Thymus (tissue), 11 donors: ENCODE measurements at regions not wholly inside any gene's neighbourhood (a gene's known extent, or its start where the extent isn't known, plus 50 kb on each side); places are given as distances from the start of the nearest gene placed in this dataset.

Experiments
- DNase-seq, 9 donors: peaks; one replicate each; pipeline ENCODE4 v3.0.0-alpha.2; 2013; ENCODE audit warnings: low spot score in 9 of 9, low read depth in 6 of 9, missing footprints in 1 of 9
- H3K27ac ChIP-seq, 2 donors: one replicate each; pipeline ENCODE4 v1.5.1; 2013; ENCODE audit warnings: control low read depth in 1 of 2, low read depth in 1 of 2, low read length in 1 of 2, mild to moderate bottlenecking in 1 of 2, moderate library complexity in 1 of 2
- H3K27me3 ChIP-seq, 2 donors: one replicate each; pipeline ENCODE4 v1.5.1; 2013; ENCODE audit warnings: low read length in 1 of 2; ENCODE audit not compliant: control insufficient read depth in 2 of 2, insufficient read depth in 1 of 2
- H3K36me3 ChIP-seq, 2 donors: one replicate each; pipeline ENCODE4 v1.5.1; 2013; ENCODE audit warnings: low read length in 1 of 2, mild to moderate bottlenecking in 1 of 2, moderate library complexity in 1 of 2; ENCODE audit not compliant: control insufficient read depth in 2 of 2, insufficient read depth in 2 of 2
- H3K4me1 ChIP-seq, 2 donors: one replicate each; pipeline ENCODE4 v1.5.1; 2013; ENCODE audit warnings: low read length in 2 of 2; ENCODE audit not compliant: control insufficient read depth in 2 of 2, insufficient read depth in 2 of 2
- H3K4me3 ChIP-seq, 2 donors: one replicate each; pipeline ENCODE4 v1.5.1; 2013; ENCODE audit warnings: low read length in 2 of 2, control low read depth in 1 of 2, mild to moderate bottlenecking in 1 of 2
- H3K9me3 ChIP-seq, 2 donors: one replicate each; pipeline ENCODE4 v1.5.1; 2013; ENCODE audit warnings: low read length in 1 of 2, mild to moderate bottlenecking in 1 of 2; ENCODE audit not compliant: control insufficient read depth in 2 of 2, insufficient read depth in 1 of 2
- WGBS: extraction: QIAGEN DNeasy Blood & Tissue Kit; methylation state at CpG from one replicate; pipeline ENCODE4 v1.1.7; 2013; 5-methylcytosine and 5-hydroxymethylcytosine counted together
- donor health status: healthy.

DNA sequence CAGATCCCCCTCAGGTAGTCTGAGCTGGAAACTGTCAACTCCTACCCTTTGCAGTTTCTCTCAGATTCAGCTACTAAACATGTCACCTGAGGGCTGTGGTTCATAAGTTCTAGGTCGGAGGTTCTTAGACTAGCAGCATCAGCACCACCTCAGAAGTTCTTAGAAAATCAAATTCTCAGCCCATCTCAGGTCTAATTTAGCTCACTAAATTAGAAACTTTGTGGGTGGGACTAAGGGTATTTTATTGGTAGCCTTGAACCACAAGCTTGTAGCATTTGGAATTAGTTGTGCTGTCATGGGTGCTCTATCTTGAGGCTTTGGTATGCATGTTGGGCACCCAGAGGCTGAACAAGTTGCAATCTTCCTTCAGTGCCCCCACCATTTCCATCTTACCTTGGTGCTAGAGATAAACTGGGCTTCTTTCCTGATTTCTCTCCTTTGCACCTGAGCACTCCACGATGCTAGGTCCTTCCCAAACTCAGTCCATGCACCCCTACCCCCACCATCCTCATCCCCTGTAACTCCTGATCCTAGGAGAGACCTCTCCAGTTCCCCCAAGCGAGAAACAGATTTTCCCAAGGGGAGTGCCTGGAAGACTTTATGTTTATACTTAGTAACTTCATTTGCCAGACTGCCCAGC, 54.2 kb downstream of the S1PR1 start:
- peaks cover 19 to 65% of the 10 kb centered on the region in 2 donors for H3K4me1 ChIP-seq

DNA sequence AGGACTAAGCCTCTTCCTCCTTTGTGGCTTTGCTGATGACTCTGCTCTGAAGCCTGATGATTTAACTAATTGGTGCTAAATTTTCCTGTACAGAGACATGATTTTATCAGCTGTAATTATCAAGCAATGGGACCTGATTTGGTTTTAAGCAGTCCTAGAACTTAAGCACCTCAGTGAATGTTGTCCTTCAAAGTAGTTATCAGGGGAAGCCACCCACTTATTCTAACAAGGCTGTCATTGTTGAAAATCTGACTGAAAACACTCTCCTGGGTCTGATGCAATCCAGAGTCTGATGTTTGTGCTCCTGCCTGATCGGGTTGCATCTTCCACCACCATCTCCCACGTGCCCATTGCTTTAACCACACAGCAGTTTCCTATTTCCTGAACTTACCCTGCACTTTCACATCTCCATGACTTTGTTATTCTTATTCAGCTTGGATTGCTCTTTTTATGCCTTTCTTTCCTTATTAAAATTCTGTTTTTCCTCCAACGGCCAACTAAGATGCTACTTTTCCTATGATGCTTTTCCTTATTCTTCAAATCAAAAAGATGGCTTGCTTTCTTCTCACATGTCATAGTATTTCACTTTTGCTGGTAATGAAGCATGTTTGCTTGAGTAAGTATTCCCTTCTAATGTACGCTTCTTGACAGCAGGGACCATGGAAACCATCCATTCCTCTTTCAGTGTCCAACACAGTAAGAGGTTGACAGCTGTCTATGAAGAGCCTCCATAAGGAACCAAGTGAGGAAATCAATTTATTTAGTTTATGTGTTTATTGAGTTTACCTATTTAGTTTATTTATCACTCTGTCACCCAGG, 55.0 kb downstream of the S1PR1 start:
- 28% methylated on average over 4 of the region's 4 CpGs for WGBS

More for the DNA sequence above, 54.2 kb downstream of the S1PR1 start:
- no peak overlapping the region for H3K4me3 ChIP-seq
- no peaks in the 10 kb centered on the region for H3K27me3 ChIP-seq
- peak overlapping the region in 1 of 2 donors; percentile 44 for H3K27ac ChIP-seq
- no peaks in the 10 kb centered on the region for H3K36me3 ChIP-seq
- WGBS = 60% methylated on average over 3 of the region's 3 CpGs
- no peaks in the 10 kb centered on the region for H3K9me3 ChIP-seq
- DNase-seq = peak in 1 of 9 donors; percentile 50

DNA sequence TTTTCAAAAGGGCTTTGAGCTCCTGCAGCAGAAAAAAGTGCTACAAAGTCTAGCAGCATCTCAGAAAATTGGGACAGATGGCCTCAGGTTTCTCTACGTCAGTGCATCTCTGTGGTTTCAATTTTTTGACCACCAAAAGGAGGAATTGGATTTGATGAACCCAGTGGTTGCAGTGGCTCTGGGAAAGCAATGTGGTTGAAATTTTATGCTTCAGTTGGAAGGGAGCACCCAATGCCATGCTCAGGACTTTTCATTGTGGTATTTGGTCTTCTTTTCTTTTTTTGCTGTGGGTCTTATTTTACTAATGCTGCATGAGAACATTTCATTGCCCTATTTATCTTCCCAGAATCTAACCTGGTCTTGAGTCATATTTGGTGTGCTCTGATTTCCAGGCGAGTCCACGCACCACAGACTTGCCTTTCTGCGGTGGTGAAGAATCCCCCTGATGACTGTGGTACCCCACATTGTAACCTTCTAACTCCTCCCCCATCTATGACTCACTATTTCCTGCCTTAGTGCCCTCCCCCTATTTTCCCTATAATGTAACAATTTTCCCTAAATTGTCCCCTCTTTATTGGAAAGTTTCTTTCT, 56.7 kb downstream of the S1PR1 start:
- WGBS = 24% methylated on average over 4 of the region's 4 CpGs
- Histone ChIP-seq H3K36me3 (no peaks in the 10 kb centered on the region), H3K9me3 (no peaks in the 10 kb centered on the region), H3K4me1 (peaks cover 19 to 57% of the 10 kb centered on the region in 2 donors), H3K27me3 (no peaks in the 10 kb centered on the region), H3K27ac (peak overlapping the region in 1 of 2 donors; percentile 7), H3K4me3 (no peak overlapping the region)
- DNase-seq = peak in 1 of 9 donors; percentile 29

More for the DNA sequence above, 55.0 kb downstream of the S1PR1 start:
- Histone ChIP-seq H3K27me3 (no peaks in the 10 kb centered on the region), H3K4me3 (no peak overlapping the region), H3K27ac (peak overlapping the region in 1 of 2 donors; percentile 44), H3K4me1 (peaks cover 19 to 65% of the 10 kb centered on the region in 2 donors), H3K36me3 (no peaks in the 10 kb centered on the region), H3K9me3 (no peaks in the 10 kb centered on the region)
- peak in 3 of 9 donors; percentile 36 to 74 (median 62) for DNase-seq

DNA sequence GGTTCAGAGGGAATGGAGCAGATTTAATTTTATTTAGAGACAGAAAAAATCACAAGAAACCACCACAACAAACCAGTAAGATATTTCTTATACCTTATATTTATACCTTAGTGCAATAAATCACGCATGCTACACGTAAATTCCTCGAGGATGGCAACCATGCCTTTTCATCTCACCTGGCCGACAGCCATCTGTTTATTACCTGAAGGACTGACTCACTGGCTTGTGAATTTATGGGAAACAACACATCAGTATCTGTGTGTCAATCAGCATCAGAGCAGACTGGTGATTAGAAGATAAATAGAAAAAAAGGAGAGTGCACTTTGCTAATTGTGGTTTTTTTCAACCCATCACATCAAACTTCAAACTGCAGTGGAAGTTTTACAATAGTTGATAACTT, 58.4 kb downstream of the S1PR1 start:
- H3K27ac ChIP-seq = no peak overlapping the region
- no peak for DNase-seq
- H3K36me3 ChIP-seq = no peaks in the 10 kb centered on the region
- peaks cover 19 to 47% of the 10 kb centered on the region in 2 donors for H3K4me1 ChIP-seq
- WGBS = 76% methylated on average over 4 of the region's 4 CpGs
- H3K27me3 ChIP-seq = no peaks in the 10 kb centered on the region
- H3K4me3 ChIP-seq = no peak overlapping the region
- H3K9me3 ChIP-seq = no peaks in the 10 kb centered on the region

DNA sequence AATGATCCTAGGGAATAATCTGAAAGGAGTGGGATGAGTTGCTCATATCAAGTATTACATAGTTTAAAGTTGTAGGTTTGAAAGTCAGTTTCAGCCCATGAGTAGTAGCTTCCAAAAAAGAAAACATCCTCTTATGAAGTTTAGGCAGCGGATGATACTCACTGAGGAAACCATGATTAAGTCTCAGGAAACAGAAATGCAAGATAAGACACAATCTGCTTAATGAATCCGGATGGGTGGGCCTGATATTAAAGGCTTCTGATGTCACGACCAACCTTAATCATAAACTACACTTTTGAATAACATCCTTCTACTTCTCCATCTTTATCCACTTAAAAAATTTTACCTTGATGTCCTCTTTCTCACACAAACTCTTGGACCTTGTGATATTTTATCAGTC, 61.8 kb downstream of the S1PR1 start:
- Histone ChIP-seq H3K4me1 (peaks cover 0 to 12% of the 10 kb centered on the region in 2 donors), H3K9me3 (no peaks in the 10 kb centered on the region), H3K27ac (no peak overlapping the region), H3K27me3 (no peaks in the 10 kb centered on the region), H3K4me3 (no peak overlapping the region), H3K36me3 (no peaks in the 10 kb centered on the region)
- DNase-seq = no peak
- 53% methylated on average over 3 of the region's 3 CpGs for WGBS

DNA sequence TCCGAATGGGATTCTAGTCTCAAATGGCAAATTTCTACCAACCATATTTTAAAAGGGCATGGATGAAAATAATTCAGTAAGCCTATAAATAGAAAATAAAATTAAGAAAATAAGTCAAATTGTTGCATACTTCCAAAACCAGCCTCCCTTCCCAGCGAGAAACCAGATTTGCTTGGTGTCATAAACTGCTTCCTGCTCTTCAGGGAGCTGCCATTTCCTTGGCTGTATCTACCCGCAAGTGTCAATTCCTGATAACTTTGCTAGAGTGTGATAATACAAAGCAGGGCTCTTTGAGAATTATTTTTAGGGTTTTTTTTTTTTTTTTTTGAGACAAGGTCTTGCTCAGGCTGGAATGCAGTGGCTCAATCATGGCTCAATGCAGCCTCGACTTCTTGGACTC, 62.3 kb downstream of the S1PR1 start:
- Histone ChIP-seq H3K4me1 (peaks cover 0 to 11% of the 10 kb centered on the region in 2 donors), H3K4me3 (no peak overlapping the region), H3K36me3 (no peaks in the 10 kb centered on the region), H3K27me3 (no peaks in the 10 kb centered on the region), H3K9me3 (no peaks in the 10 kb centered on the region), H3K27ac (no peak overlapping the region)
- WGBS = 98% methylated on average over 4 of the region's 4 CpGs
- DNase-seq = no peak

DNA sequence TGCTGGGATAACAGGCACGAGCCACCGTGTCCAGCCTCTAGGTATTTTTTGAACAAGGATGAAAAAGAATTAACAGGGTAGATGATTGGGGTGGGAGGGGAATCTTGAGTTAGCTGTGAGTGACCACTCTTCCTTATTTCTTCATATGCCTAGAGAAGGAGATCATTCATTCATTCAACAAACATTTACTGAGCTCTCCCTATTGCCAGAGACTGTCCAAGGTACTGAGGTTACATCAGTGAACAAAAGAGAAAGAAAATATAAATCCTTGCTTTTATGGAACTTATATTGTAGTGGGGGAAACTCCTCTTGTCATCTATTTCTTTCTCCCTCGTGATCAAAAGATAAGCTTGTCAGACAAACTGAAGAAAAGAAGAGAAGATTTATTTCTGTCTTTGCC, 62.9 kb downstream of the S1PR1 start:
- Histone ChIP-seq H3K4me3 (no peak overlapping the region), H3K4me1 (peaks cover 0 to 10% of the 10 kb centered on the region in 2 donors), H3K27me3 (no peaks in the 10 kb centered on the region), H3K27ac (no peak overlapping the region), H3K9me3 (no peaks in the 10 kb centered on the region), H3K36me3 (no peaks in the 10 kb centered on the region)
- WGBS = 85% methylated on average over 3 of the region's 3 CpGs
- no peak for DNase-seq

DNA sequence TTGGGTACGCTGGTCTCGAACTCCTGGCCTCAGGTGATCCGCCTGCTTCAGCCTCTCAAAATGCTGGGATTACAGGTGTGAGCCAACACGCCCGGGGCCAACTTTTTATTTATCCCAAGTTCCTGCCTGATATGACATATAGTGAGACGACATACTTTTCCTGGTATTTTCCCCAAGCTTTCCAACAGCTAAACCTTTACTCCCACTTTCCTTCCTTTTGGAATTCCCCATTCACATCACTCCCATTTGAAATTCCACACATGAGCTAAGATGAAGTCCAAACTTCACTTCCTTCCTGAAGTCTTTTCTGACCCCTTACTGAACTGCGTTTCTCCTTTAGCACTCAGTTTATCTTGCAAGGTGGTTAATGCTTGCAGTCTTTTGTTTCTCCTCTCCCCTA, 64.1 kb downstream of the S1PR1 start:
- no peaks in the 10 kb centered on the region for H3K27me3 ChIP-seq
- no peak for DNase-seq
- H3K36me3 ChIP-seq = no peaks in the 10 kb centered on the region
- H3K4me1 ChIP-seq = peaks cover 2 to 10% of the 10 kb centered on the region in 2 donors
- 94% methylated on average over 7 of the region's 7 CpGs for WGBS
- H3K27ac ChIP-seq = no peak overlapping the region
- H3K4me3 ChIP-seq = no peak overlapping the region
- H3K9me3 ChIP-seq = no peaks in the 10 kb centered on the region

DNA sequence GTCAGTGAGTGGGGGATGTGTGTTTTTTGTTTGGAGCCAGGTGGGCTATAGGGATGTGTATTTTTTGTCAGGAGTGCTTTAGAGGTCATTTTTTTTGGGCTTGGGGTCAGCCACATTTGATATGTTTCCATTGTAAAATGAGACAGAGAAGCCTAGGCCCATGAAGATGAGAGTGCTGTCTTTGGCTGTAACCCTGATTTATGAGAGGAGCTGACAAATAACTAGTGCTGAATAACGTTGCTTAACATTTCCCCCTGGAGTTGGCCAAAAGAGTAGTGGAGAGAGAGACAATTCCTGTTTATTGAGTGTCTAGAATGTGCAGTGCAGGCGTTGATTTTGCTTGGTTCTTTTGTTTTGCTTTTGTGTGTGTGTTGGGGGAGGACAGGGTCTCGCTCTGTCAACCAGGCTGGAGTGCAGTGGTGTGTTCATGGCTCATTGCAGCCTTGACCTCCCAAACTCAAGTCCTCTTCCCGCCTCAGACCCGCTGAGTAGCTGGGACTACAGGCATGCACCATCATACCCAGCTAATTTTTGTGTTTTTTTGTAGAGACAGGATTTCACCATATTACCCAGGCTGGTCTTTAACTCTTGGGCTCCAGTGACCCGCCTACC, 64.7 kb downstream of the S1PR1 start:
- H3K4me1 ChIP-seq = peaks cover 3 to 16% of the 10 kb centered on the region in 2 donors
- peaks cover 0 to 2% of the 10 kb centered on the region in 2 donors for H3K36me3 ChIP-seq
- H3K27me3 ChIP-seq = no peaks in the 10 kb centered on the region
- H3K27ac ChIP-seq = no peak overlapping the region
- 86% methylated on average over 6 of the region's 6 CpGs for WGBS
- H3K9me3 ChIP-seq = no peaks in the 10 kb centered on the region
- no peak for DNase-seq
- H3K4me3 ChIP-seq = no peak overlapping the region
